Activated T-cell treated with anti-CD3 and anti-CD28 coated beads for 1 hour (primary cell): ENCODE measurements at regions not wholly inside any gene's neighbourhood (a gene's known extent, or its start where the extent isn't known, plus 50 kb on each side); places are given as distances from the start of the nearest gene placed in this dataset.

Source experiments
- DNase-seq: peaks from one replicate; pipeline ENCODE4 v3.0.0-alpha.2; 2020; ENCODE audit warnings: low read depth

GRCh38 chr1:30316056-30316455 lies 407.3 kb downstream of the MATN1 start:
- no peak for DNase-seq

- no peak for DNase-seq
Observed at GRCh38 chr1:30315185-30315960, 408.0 kb downstream of the MATN1 start.

- no peak for DNase-seq
Observed at GRCh38 chr1:30314591-30314990, 408.8 kb downstream of the MATN1 start.

DNA sequence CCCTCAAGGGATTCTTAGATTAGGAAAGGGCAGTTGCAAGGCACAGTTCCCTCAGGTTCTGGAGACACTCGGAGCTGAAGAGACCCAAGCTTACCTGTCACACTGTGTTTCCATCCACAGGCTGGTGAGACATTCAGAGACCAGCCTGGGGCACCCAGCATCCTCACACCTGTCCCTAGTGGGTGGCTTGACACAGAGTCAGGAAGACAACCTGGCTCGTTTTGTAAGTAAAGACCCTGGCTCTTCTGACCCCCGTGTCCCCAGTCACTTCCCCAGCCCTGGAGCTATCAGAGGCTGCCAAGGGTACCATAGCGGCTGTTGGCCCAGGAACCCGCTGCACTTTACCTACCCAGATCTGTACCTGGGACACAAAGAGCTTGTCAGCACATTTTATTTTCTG lies 409.8 kb downstream of the MATN1 start:
- no peak for DNase-seq

- DNase-seq = no peak
Observed at GRCh38 chr1:30313176-30313575, 410.2 kb downstream of the MATN1 start.

- DNase-seq = no peak
Observed at GRCh38 chr1:30312226-30312625, 411.2 kb downstream of the MATN1 start.

- DNase-seq = no peak
Observed at GRCh38 chr1:30311749-30312148, 411.6 kb downstream of the MATN1 start.

- DNase-seq = no peak
Observed at GRCh38 chr1:30310966-30311742, 412.2 kb downstream of the MATN1 start.

- no peak for DNase-seq
Observed at GRCh38 chr1:30307182-30307581, 416.2 kb downstream of the MATN1 start.

DNA sequence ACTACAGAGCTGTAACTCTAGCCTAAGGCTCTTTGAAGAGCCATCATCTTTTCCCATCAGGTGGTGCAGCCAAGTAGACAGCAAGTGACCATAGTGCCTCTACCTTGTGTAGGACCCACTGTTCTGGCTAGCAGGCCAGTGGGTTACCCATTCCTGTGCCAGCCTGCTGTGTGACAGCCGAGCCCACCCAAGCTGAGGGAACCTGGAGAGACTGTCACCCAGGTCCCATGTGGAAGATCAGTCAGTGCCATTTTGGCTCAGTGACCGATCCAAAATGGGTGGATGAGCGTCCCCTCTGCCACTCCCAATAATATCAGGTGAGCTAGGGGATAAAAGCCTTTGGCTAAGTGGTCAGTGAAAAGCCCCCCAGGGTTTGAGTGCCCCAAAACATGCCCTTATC lies 417.9 kb downstream of the MATN1 start:
- DNase-seq = no peak

GRCh38 chr1:30305061-30305460 lies 418.3 kb downstream of the MATN1 start:
- no peak for DNase-seq

DNA sequence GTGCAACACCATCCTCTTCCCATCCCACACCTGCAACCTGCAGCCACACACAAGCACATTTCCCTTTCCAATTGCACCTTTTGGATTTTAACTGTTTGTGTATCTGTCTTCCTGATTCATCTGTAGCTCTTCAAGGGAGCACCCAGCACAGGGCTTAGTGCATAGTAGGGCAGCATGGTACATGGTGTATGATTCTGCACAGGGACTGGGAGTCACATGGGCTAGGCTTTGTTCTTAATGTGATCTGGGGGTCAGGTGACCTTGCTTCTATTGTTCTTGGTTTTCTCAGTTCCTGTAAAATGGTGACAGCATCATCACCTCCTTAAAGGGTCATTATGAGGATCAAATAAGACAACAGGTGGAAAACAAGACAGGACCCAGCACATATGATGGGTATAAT lies 419.3 kb downstream of the MATN1 start:
- no peak for DNase-seq

GRCh38 chr1:30303387-30303786 lies 420.0 kb downstream of the MATN1 start:
- no peak for DNase-seq

GRCh38 chr1:30302858-30303257 lies 420.5 kb downstream of the MATN1 start:
- no peak for DNase-seq

DNA sequence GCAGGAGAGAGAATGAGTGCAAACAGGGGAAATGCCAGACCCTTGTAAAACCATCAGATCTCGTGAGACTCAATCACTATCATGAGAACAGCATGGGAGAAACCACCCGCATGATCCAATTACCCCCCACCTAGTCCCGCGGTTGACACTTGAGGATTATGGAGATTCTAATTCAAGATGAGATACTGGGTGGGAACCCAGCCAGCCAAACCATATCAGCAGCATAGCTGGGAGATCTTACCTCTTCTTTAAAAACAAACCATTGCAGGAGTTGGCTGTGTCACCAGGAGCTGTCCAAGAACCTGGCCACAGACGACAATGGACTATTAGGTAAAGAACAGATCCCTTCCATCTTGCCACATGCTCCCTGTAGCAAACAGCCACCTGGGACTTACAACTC lies 422.7 kb downstream of the MATN1 start:
- DNase-seq = no peak

GRCh38 chr1:30299393-30299792 lies 424.0 kb downstream of the MATN1 start:
- no peak for DNase-seq

- no peak for DNase-seq
Observed at GRCh38 chr1:30295674-30296073, 427.7 kb downstream of the MATN1 start.

DNA sequence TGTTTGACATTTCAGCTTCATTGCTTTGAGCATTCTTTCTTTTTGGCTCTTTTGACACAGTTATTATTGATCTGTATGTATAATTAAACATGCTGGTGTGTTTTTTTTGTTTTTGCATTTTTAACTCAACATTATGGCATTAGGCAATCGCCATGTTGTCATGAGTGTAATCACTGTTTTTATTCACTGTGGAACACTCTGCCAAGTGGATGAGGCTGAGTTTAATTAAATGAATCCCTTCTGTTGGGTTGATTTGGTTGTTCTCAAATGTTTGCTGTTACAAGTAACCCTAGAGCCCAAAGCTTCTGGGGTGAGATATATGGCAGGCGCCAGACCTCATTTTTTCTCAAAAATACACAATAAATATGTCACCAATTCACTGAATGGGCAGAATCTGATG lies 428.1 kb downstream of the MATN1 start:
- DNase-seq = no peak

DNA sequence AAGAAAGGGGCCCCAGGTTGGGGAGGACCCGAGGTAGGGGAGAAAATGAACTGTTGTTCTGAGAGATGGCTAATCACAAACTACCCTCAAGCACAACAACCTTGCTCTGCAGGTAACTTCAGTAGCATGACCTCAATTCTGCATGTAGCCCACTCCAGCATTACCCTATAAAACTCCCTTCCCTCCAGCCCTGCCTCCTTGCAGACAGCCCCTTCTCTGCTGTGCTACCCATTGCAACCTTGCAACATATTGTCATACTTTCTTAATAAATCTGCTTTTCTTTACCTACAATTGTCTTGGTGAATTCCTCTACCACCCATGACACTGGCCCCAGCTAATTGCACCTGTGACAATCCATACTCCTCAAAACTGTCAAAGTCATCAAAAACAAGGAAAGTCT lies 428.9 kb downstream of the MATN1 start:
- no peak for DNase-seq

- no peak for DNase-seq
Observed at GRCh38 chr1:30292451-30292850, 430.9 kb downstream of the MATN1 start.

- DNase-seq = no peak
Observed at GRCh38 chr1:30291526-30291925, 431.9 kb downstream of the MATN1 start.

- no peak for DNase-seq
Observed at GRCh38 chr1:30290581-30290980, 432.8 kb downstream of the MATN1 start.

GRCh38 chr1:30287976-30288375 lies 435.4 kb downstream of the MATN1 start:
- DNase-seq = no peak
